Suprapubic skin (tissue), 4 donors: ENCODE measurements at regions not wholly inside any gene's neighbourhood (a gene's known extent, or its start where the extent isn't known, plus 50 kb on each side); places are given as distances from the start of the nearest gene placed in this dataset.
"Not testable (repeated sequence)": the region's sequence is repeated elsewhere in the genome, so short reads cannot be mapped to it uniquely, and the experiment has no call there.

Experiments used
- DNase-seq, 2 donors: peaks; one replicate each; pipeline ENCODE4 v3.0.0-alpha.2; 2019; ENCODE audit warnings: low spot score in 2 of 2
- H3K27ac ChIP-seq: fragments of 200-600 bp; sonication (generic); one replicate; pipeline ENCODE4 v1.5.1; 2019
- H3K27me3 ChIP-seq: fragments of 200-600 bp; sonication (generic); one replicate; pipeline ENCODE4 v1.5.1; 2019
- H3K36me3 ChIP-seq: fragments of 200-600 bp; sonication (generic); one replicate; pipeline ENCODE4 v1.5.1; 2019
- H3K4me1 ChIP-seq: fragments of 200-600 bp; sonication (generic); one replicate; pipeline ENCODE4 v1.5.1; 2019
- H3K4me3 ChIP-seq: fragments of 200-600 bp; sonication (generic); one replicate; pipeline ENCODE4 v1.5.1; 2019; ENCODE audit warnings: mild to moderate bottlenecking
- H3K9me3 ChIP-seq: fragments of 200-600 bp; sonication (generic); one replicate; pipeline ENCODE4 v1.5.1; 2019
- EP300 ChIP-seq: sonication (generic); formaldehyde crosslinking; IDR thresholded peaks from one replicate; pipeline ENCODE4 v1.6.1; 2017; ENCODE audit warnings: antibody characterized with exemption
- POLR2A ChIP-seq, 2 donors: fragments of 450-650 bp; IDR thresholded peaks; one replicate each; pipeline ENCODE4 v1.6.1; 2017; ENCODE audit warnings: antibody characterized with exemption in 2 of 2, mild to moderate bottlenecking in 2 of 2, moderate library complexity in 2 of 2
- POLR2AphosphoS5 ChIP-seq, 3 donors: sonication (generic); formaldehyde crosslinking; IDR thresholded peaks; one replicate each; pipeline ENCODE4 v1.6.1; 2017; ENCODE audit warnings: antibody characterized with exemption in 3 of 3
- WGBS: methylation state at CpG from one replicate; pipeline ENCODE4 v1.1.5; 2018; 5-methylcytosine and 5-hydroxymethylcytosine counted together
- TF ChIP-seq, protein P1 (sequence below), 2 donors: fragments of 200-600 bp in 1 of 2; fragments of 450-650 bp in 1 of 2; sonication (generic) in 1 of 2; IDR thresholded peaks; one replicate each; pipeline ENCODE4 v1.5.1; 2016 to 2019; ENCODE audit warnings: antibody characterized with exemption in 2 of 2, mild to moderate bottlenecking in 1 of 2, moderate library complexity in 1 of 2

DNA sequence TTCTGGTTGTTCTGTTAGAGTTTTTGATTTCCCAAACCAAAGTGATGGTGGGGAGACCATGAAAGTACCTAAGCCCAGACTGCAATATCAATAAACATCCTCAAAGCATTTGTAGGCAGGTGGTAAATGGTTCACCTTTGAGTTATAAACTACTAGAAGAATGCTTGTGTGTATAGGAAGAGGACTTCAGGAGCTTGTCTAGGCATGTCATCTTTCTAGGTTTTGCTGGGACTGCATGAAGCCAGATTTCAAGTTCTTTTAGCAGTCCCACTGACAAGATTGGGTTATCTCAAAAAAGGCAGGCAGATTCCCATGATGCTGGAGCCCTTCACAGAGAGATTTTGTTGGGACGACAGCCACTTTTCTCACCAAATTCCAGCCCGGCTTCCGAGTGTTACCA is 135.3 kb downstream of the KCNE4 start:
- no peak for DNase-seq
- H3K9me3 ChIP-seq = no peaks in the 10 kb centered on the region
- H3K27me3 ChIP-seq = no peaks in the 10 kb centered on the region
- 94% methylated on average over 3 of the region's 3 CpGs for WGBS
- H3K36me3 ChIP-seq = no peaks in the 10 kb centered on the region
- H3K4me3 ChIP-seq = no peak overlapping the region
- no peak overlapping the region for H3K27ac ChIP-seq
- H3K4me1 ChIP-seq = no peaks in the 10 kb centered on the region
- no peak for TF ChIP-seq POLR2AphosphoS5 (IDR thresholded peaks at IDR 0.05)

DNA sequence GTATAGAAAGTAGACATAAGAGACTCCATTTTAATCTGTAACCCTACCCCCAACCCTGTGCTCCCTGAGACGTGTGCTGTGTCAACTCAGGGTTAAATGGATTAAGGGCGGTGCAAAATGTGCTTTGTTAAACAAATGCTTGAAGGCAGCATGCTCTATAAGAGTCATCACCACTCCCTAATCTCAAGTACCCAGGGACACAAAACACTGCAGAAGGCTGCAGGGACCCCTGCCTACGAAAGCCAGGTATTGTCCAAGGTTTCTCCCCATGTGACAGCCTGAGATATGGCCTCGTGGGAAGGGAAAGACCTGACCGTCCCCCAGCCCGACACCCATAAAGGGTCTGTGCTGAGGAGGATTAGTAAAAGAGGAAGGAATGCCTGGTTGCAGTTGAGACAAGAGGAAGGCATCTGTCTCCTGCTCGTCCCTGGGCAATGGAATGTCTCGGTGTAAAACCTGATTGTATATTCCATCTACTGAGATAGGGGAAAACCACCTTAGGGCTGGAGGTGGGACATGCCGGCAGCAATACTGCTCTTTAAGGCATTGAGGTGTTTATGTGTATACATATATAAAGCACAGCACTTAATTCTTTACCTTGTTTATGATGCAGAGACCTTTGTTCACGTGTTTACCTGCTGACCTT is 138.7 kb downstream of the KCNE4 start:
- not testable (repeated sequence) for H3K4me3 ChIP-seq, H3K4me1 ChIP-seq, H3K9me3 ChIP-seq, H3K27ac ChIP-seq, H3K36me3 ChIP-seq, DNase-seq, H3K27me3 ChIP-seq
- 51% methylated on average over 10 of the region's 10 CpGs for WGBS

DNA sequence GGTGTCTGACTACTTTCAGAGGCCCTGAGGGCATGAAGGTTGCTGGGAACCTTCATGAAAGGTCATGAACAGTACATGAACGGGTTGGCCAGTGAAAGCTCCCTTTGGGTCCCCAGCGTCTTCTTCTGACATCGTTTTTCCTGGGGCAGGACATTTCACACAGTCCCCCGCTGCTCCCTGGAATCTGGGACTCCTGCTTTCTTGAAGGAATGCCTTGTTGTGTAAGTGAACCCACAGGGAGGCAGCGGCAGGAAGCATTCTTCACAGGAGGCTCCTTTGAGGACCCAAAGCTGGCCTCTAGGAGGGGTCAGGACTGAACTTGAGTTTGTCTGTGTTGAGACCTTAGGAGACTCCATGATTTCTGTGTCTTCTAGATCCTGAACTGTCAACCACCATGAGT is 144.3 kb downstream of the KCNE4 start:
- TF ChIP-seq, protein P1, sequence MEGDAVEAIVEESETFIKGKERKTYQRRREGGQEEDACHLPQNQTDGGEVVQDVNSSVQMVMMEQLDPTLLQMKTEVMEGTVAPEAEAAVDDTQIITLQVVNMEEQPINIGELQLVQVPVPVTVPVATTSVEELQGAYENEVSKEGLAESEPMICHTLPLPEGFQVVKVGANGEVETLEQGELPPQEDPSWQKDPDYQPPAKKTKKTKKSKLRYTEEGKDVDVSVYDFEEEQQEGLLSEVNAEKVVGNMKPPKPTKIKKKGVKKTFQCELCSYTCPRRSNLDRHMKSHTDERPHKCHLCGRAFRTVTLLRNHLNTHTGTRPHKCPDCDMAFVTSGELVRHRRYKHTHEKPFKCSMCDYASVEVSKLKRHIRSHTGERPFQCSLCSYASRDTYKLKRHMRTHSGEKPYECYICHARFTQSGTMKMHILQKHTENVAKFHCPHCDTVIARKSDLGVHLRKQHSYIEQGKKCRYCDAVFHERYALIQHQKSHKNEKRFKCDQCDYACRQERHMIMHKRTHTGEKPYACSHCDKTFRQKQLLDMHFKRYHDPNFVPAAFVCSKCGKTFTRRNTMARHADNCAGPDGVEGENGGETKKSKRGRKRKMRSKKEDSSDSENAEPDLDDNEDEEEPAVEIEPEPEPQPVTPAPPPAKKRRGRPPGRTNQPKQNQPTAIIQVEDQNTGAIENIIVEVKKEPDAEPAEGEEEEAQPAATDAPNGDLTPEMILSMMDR (IDR thresholded peaks at IDR 0.05) = no peak
- no peak for TF ChIP-seq EP300
- no peaks in the 10 kb centered on the region for H3K9me3 ChIP-seq
- no peak overlapping the region for H3K4me3 ChIP-seq
- no peaks in the 10 kb centered on the region for H3K4me1 ChIP-seq
- H3K27ac ChIP-seq = no peak overlapping the region
- no peaks in the 10 kb centered on the region for H3K27me3 ChIP-seq
- H3K36me3 ChIP-seq = no peaks in the 10 kb centered on the region
- 76% methylated on average over 5 of the region's 5 CpGs for WGBS
- DNase-seq = no peak

DNA sequence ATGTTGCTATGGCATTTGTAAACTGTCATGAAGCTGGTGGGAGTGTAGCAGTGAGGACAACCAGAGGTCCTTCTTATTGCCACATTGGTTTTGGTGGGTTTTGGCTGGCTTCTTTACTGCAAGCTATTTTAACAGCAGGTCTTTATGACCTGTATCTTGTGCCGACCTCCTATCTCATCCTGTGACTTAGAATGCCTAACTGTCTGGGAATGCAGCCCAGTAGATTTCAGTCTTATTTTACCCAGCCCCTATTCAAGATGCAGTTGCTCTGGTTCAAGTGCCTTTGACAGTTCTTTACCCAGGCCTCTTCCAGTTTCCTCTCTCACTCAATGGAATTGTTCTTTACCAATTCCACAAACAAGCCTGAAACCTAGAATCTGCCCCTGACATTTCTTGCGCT is 145.1 kb downstream of the KCNE4 start:
- no peak overlapping the region for H3K4me3 ChIP-seq
- TF ChIP-seq POLR2AphosphoS5 (IDR thresholded peaks at IDR 0.05) (no peak), EP300 (no peak), POLR2A (IDR thresholded peaks at IDR 0.05) (no peak)
- TF ChIP-seq, protein P1 (IDR thresholded peaks at IDR 0.05) = no peak
- WGBS = 81% methylated on average over 2 of the region's 2 CpGs
- no peaks in the 10 kb centered on the region for H3K4me1 ChIP-seq
- no peaks in the 10 kb centered on the region for H3K36me3 ChIP-seq
- no peak overlapping the region for H3K27ac ChIP-seq
- H3K27me3 ChIP-seq = no peaks in the 10 kb centered on the region
- H3K9me3 ChIP-seq = no peaks in the 10 kb centered on the region
- DNase-seq = no peak

DNA sequence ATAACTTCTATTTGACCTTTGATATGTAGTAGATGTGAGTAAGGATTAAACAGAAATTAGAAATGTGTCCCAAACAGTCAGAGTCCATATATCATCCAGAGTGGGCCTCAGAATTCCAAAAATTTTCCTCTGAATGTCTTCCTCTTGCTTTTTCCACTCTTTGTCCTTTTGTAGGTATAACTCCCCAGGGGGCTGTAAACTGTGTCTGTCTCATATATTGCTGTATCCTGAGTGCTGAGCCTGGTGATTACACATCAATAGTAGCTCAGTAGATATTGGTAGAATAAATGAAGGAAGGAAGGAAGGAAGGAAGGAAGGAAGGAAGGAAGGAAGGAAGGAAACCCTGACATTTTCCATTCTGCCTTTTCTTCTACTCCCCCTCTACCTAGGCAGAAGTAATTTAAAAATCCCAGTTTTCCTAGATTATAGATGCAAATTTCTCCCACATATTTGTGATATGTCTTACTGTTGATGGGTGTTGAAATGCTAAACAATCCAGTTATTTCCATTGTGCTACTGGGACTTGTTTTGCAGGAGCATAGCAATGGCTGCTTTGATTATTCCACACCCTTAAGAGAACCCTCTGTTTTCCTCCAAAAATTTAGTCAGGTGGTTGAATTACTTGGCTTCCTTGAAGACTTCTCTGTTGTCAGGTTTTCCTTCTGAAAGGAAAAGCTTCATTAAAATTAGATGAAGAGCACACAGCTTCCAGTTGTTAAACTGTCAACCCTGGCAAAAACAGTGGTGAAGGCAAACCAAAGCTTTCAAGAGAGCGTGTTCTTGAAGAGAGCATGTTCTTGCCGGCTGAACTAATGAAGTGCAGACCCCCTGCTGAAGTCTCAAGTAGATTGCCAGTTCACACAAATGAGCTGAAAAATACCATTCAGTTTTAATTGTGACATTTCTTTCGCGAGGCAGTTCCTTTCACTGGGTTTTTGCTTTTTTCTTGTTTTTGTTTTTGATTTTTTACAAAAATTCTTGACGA is 147.8 kb downstream of the KCNE4 start:
- no peaks in the 10 kb centered on the region for H3K36me3 ChIP-seq
- H3K27ac ChIP-seq = no peak overlapping the region
- TF ChIP-seq, protein P1 (IDR thresholded peaks at IDR 0.05) = no peak
- TF ChIP-seq POLR2A (IDR thresholded peaks at IDR 0.05) (no peak), EP300 (no peak), POLR2AphosphoS5 (IDR thresholded peaks at IDR 0.05) (no peak)
- WGBS = 77% methylated on average over 5 of the region's 5 CpGs
- H3K27me3 ChIP-seq = no peaks in the 10 kb centered on the region
- H3K4me3 ChIP-seq = no peak overlapping the region
- no peak for DNase-seq
- no peaks in the 10 kb centered on the region for H3K4me1 ChIP-seq
- H3K9me3 ChIP-seq = no peaks in the 10 kb centered on the region
